Right atrium auricular region (tissue), 2 donors: ENCODE measurements at regions not wholly inside any gene's neighbourhood (a gene's known extent, or its start where the extent isn't known, plus 50 kb on each side); places are given as distances from the start of the nearest gene placed in this dataset.

Source experiments
- DNase-seq: peaks from one replicate; pipeline ENCODE4 v3.0.0-alpha.2; 2019; ENCODE audit warnings: low spot score
- H3K27ac ChIP-seq, 2 donors: fragments of 200-600 bp; sonication (generic); 1 replicate in 1 of 2; 2 replicates in 1 of 2; pipeline ENCODE4 v1.5.1; 2016 to 2019
- H3K27me3 ChIP-seq, 2 donors: fragments of 200-600 bp; sonication (generic); one replicate each; pipeline versions ENCODE4 v1.5.1 to v1.6.0; 2017 to 2019
- H3K36me3 ChIP-seq: fragments of 200-600 bp; sonication (generic); one replicate; pipeline ENCODE4 v1.5.1; 2016
- H3K4me1 ChIP-seq, 2 donors: fragments of 200-600 bp; sonication (generic); one replicate each; pipeline versions ENCODE4 v1.5.1 to v1.6.0; 2017 to 2019
- H3K4me3 ChIP-seq, 2 donors: fragments of 200-600 bp; sonication (generic); 1 replicate in 1 of 2; 2 replicates in 1 of 2; pipeline ENCODE4 v1.5.1; 2017 to 2019; ENCODE audit warnings: mild to moderate bottlenecking in 1 of 2, moderate library complexity in 1 of 2
- H3K9me3 ChIP-seq, 2 donors: fragments of 200-600 bp; sonication (generic); one replicate each; pipeline ENCODE4 v1.5.1; 2019
- TF ChIP-seq, protein P1 (sequence below), 2 donors: fragments of 200-600 bp; sonication (generic); IDR thresholded peaks; one replicate each; pipeline ENCODE4 v1.5.1; 2019; ENCODE audit warnings: antibody characterized with exemption in 2 of 2

GRCh38 chr2:76288146-76288545 lies 577.4 kb upstream of the GCFC2 start:
- H3K4me3 ChIP-seq, result no peak overlapping the region
- DNase-seq, result no peak
- no peak overlapping the region for H3K27ac ChIP-seq
- TF ChIP-seq, protein P1, sequence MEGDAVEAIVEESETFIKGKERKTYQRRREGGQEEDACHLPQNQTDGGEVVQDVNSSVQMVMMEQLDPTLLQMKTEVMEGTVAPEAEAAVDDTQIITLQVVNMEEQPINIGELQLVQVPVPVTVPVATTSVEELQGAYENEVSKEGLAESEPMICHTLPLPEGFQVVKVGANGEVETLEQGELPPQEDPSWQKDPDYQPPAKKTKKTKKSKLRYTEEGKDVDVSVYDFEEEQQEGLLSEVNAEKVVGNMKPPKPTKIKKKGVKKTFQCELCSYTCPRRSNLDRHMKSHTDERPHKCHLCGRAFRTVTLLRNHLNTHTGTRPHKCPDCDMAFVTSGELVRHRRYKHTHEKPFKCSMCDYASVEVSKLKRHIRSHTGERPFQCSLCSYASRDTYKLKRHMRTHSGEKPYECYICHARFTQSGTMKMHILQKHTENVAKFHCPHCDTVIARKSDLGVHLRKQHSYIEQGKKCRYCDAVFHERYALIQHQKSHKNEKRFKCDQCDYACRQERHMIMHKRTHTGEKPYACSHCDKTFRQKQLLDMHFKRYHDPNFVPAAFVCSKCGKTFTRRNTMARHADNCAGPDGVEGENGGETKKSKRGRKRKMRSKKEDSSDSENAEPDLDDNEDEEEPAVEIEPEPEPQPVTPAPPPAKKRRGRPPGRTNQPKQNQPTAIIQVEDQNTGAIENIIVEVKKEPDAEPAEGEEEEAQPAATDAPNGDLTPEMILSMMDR (IDR thresholded peaks at IDR 0.05), result no peak
- H3K36me3 ChIP-seq, result no peaks in the 10 kb centered on the region
- H3K27me3 ChIP-seq, result no peaks in the 10 kb centered on the region
- H3K9me3 ChIP-seq, result no peaks in the 10 kb centered on the region
- no peaks in the 10 kb centered on the region for H3K4me1 ChIP-seq

DNA sequence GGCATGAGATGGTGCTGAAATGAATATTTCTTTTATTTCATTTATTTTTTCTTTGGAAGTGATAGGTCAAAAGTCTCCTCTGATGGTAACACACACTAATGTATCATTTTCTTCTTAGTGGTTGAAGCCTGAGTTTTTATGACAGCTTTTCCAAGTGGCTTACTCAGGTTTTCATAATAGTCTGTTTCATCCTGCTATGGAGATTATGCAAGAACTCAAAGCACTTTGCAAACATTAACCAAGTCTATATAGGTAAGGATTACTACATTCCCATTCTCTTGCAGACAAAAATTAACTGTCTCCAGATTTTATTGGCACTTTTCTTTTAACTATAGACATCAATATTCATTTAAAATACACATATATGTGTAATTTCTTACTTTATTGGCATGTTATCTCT lies 572.6 kb upstream of the GCFC2 start:
- Histone ChIP-seq H3K27me3 (no peaks in the 10 kb centered on the region), H3K27ac (no peak overlapping the region), H3K4me3 (no peak overlapping the region), H3K9me3 (no peaks in the 10 kb centered on the region), H3K36me3 (no peaks in the 10 kb centered on the region), H3K4me1 (no peaks in the 10 kb centered on the region)
- no peak for DNase-seq
- TF ChIP-seq, protein P1 (IDR thresholded peaks at IDR 0.05), result no peak

- TF ChIP-seq, protein P1 (IDR thresholded peaks at IDR 0.05), result no peak
- no peaks in the 10 kb centered on the region for H3K9me3 ChIP-seq
- no peak for DNase-seq
- no peaks in the 10 kb centered on the region for H3K36me3 ChIP-seq
- H3K4me1 ChIP-seq, result no peaks in the 10 kb centered on the region
- no peak overlapping the region for H3K27ac ChIP-seq
- H3K27me3 ChIP-seq, result no peaks in the 10 kb centered on the region
- H3K4me3 ChIP-seq, result no peak overlapping the region
Observed at GRCh38 chr2:76281156-76281841, 570.6 kb upstream of the GCFC2 start.

- no peak overlapping the region for H3K4me3 ChIP-seq
- H3K36me3 ChIP-seq, result no peaks in the 10 kb centered on the region
- no peak overlapping the region for H3K27ac ChIP-seq
- no peaks in the 10 kb centered on the region for H3K4me1 ChIP-seq
- H3K27me3 ChIP-seq, result no peaks in the 10 kb centered on the region
- no peak for DNase-seq
- H3K9me3 ChIP-seq, result no peaks in the 10 kb centered on the region
- TF ChIP-seq, protein P1 (IDR thresholded peaks at IDR 0.05), result no peak
Observed at GRCh38 chr2:76280686-76281085, 570.0 kb upstream of the GCFC2 start.

DNA sequence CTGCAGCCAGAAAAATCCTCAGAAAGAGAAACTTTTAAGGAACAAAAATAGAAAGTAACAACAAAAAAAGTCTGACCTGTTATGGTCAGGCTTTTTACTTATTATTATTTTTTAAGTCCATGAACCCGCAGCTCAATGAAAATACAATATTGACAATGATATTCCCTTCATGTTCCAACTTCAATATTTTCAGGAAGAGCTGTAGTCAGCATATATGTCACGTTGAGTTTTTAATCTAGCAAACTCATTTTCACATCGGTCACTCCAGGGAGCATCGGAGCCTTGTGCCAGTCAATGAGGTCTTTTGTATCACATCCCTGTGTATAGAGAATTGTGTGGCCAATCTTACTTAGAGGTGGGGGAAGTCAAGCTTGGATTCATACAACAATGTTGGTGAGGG lies 568.4 kb upstream of the GCFC2 start:
- H3K4me1 ChIP-seq, result no peaks in the 10 kb centered on the region
- TF ChIP-seq, protein P1 (IDR thresholded peaks at IDR 0.05), result no peak
- H3K36me3 ChIP-seq, result no peaks in the 10 kb centered on the region
- H3K27me3 ChIP-seq, result no peaks in the 10 kb centered on the region
- no peak for DNase-seq
- H3K27ac ChIP-seq, result no peak overlapping the region
- H3K9me3 ChIP-seq, result no peaks in the 10 kb centered on the region
- H3K4me3 ChIP-seq, result no peak overlapping the region

DNA sequence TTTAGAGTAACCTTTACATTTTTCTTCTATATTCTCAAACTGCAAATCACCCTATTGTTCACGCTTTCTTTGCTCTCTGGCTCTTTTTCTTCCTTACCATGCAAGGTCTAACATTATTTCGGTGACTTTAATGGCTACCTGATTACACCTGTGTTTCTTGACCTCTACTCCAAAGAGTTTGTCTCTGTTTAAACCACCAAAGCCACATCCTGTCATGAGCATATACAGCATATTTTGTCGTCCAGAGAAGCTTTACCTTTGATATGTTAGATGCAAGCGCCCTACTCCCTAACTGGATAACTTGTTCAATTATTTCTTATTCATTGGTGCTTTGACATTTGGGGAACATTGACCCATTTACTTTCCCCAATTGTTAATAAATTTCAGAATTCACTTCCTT lies 565.1 kb upstream of the GCFC2 start:
- DNase-seq, result no peak
- TF ChIP-seq, protein P1 (IDR thresholded peaks at IDR 0.05), result no peak
- H3K27ac ChIP-seq, result no peak overlapping the region
- H3K4me3 ChIP-seq, result no peak overlapping the region
- no peaks in the 10 kb centered on the region for H3K9me3 ChIP-seq
- no peaks in the 10 kb centered on the region for H3K4me1 ChIP-seq
- no peaks in the 10 kb centered on the region for H3K36me3 ChIP-seq
- H3K27me3 ChIP-seq, result no peaks in the 10 kb centered on the region
